Heart right ventricle (tissue), 16 donors: ENCODE measurements at regions not wholly inside any gene's neighbourhood (a gene's known extent, or its start where the extent isn't known, plus 50 kb on each side); places are given as distances from the start of the nearest gene placed in this dataset.

ENCODE experiments used
- ATAC-seq, 8 donors: fragments of 200-7000 bp; cut with Tn5 transposase; one replicate each; pipeline ENCODE4 v1.9.1; 2020; ENCODE audit warnings: mild to moderate bottlenecking in 8 of 8, moderate library complexity in 8 of 8, moderate number of reproducible peaks in 1 of 8
- DNase-seq, 2 donors: peaks; one replicate each; pipeline ENCODE4 v3.0.0-alpha.2; 2020
- H3K27ac ChIP-seq, 10 donors: fragments of 200-600 bp; sonication (generic) in 2 of 10; one replicate each; pipeline versions ENCODE4 v1.5.0 to v1.8.0; 2020 to 2022; ENCODE audit warnings: mild to moderate bottlenecking in 3 of 10
- H3K27me3 ChIP-seq, 7 donors: fragments of 200-600 bp; one replicate each; pipeline ENCODE4 v1.8.0; 2021 to 2022; ENCODE audit warnings: mild to moderate bottlenecking in 2 of 7
- H3K36me3 ChIP-seq, 9 donors: fragments of 200-600 bp; sonication (generic) in 1 of 9; one replicate each; pipeline versions ENCODE4 v1.5.0 to v1.8.0; 2020 to 2022; ENCODE audit warnings: mild to moderate bottlenecking in 2 of 9
- H3K4me1 ChIP-seq, 9 donors: fragments of 200-600 bp; sonication (generic) in 1 of 9; one replicate each; pipeline versions ENCODE4 v1.5.0 to v1.8.0; 2020 to 2022; ENCODE audit warnings: mild to moderate bottlenecking in 4 of 9
- H3K4me3 ChIP-seq, 10 donors: fragments of 200-600 bp; sonication (generic) in 2 of 10; one replicate each; pipeline versions ENCODE4 v1.5.0 to v1.8.0; 2020 to 2022; ENCODE audit warnings: mild to moderate bottlenecking in 7 of 10, moderate library complexity in 2 of 10
- H3K9me3 ChIP-seq, 11 donors: fragments of 200-600 bp in 10 of 11; sonication (generic) in 2 of 11; one replicate each; pipeline versions ENCODE4 v1.5.0 to v1.8.0; 2013 to 2022; ENCODE audit warnings: mild to moderate bottlenecking in 2 of 11, control low read depth in 1 of 11, moderate library complexity in 1 of 11
- WGBS, 2 donors: extraction: QIAGEN DNeasy Blood & Tissue Kit; methylation state at CpG; one replicate each; pipeline ENCODE4 v1.1.7; 2013; ENCODE audit warnings: inconsistent platforms in 1 of 2; 5-methylcytosine and 5-hydroxymethylcytosine counted together
- intact Hi-C, 10 donors: fragments of 100-400 bp; cut with DNase I; formaldehyde crosslinking; loops; one replicate each; pipeline versions ENCODE4 v1.11.1 to v1.14.2; 2022
- TF ChIP-seq, protein P1 (sequence below), 9 donors: fragments of 200-600 bp; sonication (generic) in 2 of 9; IDR thresholded peaks; one replicate each; pipeline versions ENCODE4 v1.5.0 to v1.8.0; 2021 to 2022; ENCODE audit warnings: antibody characterized with exemption in 9 of 9, mild to moderate bottlenecking in 5 of 9, moderate library complexity in 1 of 9
- donor health status: Arrhythmogenic right ventricular cardiomyopathy.
- donor health status: ischemic (EF 13 %, LVEDD 7.1; RV severe dilation, severe dysfunction).
- donor health status: healthy with polysubstance abuse.
- donor health status: DM: no; HTN: yes; CAD: no.
- donor health status: DM: no; HTN: no; CAD: no.
- donor health status: ischemic (EF 25% LVEDD 6.9; RV normal size, moderate dysfunction).
- donor health status: ischemic (EF 25% LVEDD 5.7; RV mildly dilated, moderate dysfunction).
- donor health status: healthy.
- donor health status: DM: yes; HTN: yes; CAD: no.
- donor health status: Ischemic cardiomyopathy.
- donor health status: ischemic (EF 35%, LVEDD 5.7; RV mildly dilated, moderate dysfunction).
- donor health status: nonischemic (EF 11% LVEDD 7.7; RV severe dilation, severe dysfunction).
- donor health status: DM: yes; HTN: yes; CAD: no.
- donor health status: PGD.
- donor health status: ischemic (EF 29% LVEDD 5.4; RV normal size, mild dysfunction).
- donor health status: nonischemic (EF 23%, LVEDD 6.1; RV moderate dilation, normal function).

DNA sequence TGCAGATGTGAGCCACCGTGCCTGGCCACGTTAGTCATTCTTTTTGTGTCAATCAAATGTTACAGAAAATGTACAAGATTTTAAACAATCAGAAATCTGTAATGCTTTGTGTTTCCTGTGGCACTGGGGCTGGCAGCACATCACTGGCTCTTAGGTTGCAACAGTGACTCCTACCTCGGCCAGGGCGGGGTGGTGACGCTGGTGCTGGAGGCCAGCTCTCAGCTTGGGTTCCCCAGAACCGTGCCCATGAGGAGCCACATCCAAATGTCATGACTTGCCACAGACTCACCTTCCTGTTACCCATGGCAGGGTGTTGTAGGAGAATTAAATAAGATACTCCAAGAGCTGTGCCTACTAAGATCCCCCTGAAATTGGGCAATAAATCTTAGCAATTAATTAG, 161.7 kb downstream of the TEX29 start:
- ATAC-seq: no peak
- TF ChIP-seq, protein P1, sequence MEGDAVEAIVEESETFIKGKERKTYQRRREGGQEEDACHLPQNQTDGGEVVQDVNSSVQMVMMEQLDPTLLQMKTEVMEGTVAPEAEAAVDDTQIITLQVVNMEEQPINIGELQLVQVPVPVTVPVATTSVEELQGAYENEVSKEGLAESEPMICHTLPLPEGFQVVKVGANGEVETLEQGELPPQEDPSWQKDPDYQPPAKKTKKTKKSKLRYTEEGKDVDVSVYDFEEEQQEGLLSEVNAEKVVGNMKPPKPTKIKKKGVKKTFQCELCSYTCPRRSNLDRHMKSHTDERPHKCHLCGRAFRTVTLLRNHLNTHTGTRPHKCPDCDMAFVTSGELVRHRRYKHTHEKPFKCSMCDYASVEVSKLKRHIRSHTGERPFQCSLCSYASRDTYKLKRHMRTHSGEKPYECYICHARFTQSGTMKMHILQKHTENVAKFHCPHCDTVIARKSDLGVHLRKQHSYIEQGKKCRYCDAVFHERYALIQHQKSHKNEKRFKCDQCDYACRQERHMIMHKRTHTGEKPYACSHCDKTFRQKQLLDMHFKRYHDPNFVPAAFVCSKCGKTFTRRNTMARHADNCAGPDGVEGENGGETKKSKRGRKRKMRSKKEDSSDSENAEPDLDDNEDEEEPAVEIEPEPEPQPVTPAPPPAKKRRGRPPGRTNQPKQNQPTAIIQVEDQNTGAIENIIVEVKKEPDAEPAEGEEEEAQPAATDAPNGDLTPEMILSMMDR (IDR thresholded peaks at IDR 0.05): no peak
- no peak overlapping the region for H3K4me3 ChIP-seq

DNA sequence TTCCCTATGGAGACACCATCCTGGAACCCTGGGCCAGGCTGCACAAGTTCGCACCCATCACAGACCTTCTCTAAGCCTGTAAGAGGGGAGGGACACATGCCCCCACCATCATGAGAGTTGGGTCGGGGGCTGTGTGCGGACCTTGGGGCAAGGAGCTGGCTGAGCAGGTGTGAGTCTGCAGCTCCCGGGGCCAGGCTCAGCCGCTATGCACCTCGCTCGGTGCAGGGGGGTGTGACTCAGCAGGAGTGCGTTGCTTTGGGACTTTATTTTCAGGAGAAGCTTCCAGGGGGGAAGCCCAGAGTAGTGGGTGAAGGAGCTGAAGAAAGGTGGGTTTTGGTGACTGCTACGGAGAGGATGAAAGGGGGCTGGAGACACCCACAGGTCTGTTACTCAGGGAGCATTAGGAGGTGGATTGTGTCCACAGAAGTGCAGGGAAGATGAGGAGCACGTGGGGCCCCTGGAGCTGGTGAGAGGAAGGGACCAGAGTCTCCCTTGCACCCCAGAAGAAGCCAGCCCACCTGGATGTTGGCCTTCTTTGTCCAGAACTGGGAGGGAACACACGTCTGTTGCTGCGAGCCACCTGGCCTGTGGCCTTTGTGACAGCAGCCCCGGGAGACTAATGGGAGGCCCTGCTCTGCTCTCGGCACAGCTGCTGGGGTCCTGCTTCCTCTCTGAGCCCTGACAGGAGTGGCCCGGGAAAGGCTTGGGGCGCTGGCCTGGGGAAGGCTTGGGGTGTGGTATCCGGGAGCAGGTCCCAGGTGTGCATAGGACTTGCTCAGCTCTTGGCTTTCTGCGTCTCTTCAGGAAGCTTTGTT, 162.6 kb downstream of the TEX29 start:
- 76 to 83% methylated on average over 18 of the region's 18 CpGs for WGBS, 2 donors
- Histone ChIP-seq H3K4me3 (no peak overlapping the region), H3K4me1 (no peaks in the 10 kb centered on the region), H3K27me3 (peaks cover 0 to 34% (median 3%) of the 10 kb centered on the region in 7 donors), H3K27ac (no peak overlapping the region), H3K9me3 (peaks cover 0 to 25% (median 17%) of the 10 kb centered on the region in 11 donors), H3K36me3 (no peaks in the 10 kb centered on the region)
- intact Hi-C loops: no loop called here
- TF ChIP-seq, protein P1 (IDR thresholded peaks at IDR 0.05): no peak
- no peak for DNase-seq
- no peak for ATAC-seq

More for the DNA sequence above, 161.7 kb downstream of the TEX29 start:
- Histone ChIP-seq H3K36me3 (no peaks in the 10 kb centered on the region), H3K27ac (no peak overlapping the region), H3K4me1 (no peaks in the 10 kb centered on the region), H3K27me3 (peaks cover 0 to 34% (median 3%) of the 10 kb centered on the region in 7 donors), H3K9me3 (peaks cover 0 to 16% (median 9%) of the 10 kb centered on the region in 11 donors)
- DNase-seq: no peak
- 80 to 82% methylated on average over 6 of the region's 6 CpGs for WGBS, 2 donors
- intact Hi-C loops: no loop called here

DNA sequence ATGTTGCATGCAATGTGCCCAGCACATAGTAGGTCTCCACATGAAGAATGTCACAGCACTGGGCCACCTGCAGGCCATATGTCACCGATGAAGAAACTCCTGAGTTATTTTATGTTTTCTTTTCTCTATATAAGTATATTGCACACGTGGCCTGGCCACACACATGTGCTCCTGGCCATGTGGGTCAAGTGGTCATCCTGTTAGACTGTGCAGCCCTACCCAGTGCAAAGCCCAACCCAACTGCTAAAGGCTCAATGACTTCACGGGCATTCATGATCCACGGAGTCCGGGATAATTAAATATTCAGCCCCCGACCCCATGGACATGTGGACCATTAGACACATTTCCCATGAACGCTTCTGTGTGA, 163.2 kb downstream of the TEX29 start:
- ATAC-seq (no peak), DNase-seq (no peak)
- no peak overlapping the region for H3K4me3 ChIP-seq
- H3K36me3 ChIP-seq: no peaks in the 10 kb centered on the region
- intact Hi-C loops: no loop called here
- H3K4me1 ChIP-seq: no peaks in the 10 kb centered on the region
- peaks cover 0 to 30% (median 17%) of the 10 kb centered on the region in 11 donors for H3K9me3 ChIP-seq
- TF ChIP-seq, protein P1 (IDR thresholded peaks at IDR 0.05): no peak
- WGBS, 2 donors: 88 to 89% methylated on average over 7 of the region's 7 CpGs
- peaks cover 0 to 34% (median 3%) of the 10 kb centered on the region in 7 donors for H3K27me3 ChIP-seq
- no peak overlapping the region for H3K27ac ChIP-seq

DNA sequence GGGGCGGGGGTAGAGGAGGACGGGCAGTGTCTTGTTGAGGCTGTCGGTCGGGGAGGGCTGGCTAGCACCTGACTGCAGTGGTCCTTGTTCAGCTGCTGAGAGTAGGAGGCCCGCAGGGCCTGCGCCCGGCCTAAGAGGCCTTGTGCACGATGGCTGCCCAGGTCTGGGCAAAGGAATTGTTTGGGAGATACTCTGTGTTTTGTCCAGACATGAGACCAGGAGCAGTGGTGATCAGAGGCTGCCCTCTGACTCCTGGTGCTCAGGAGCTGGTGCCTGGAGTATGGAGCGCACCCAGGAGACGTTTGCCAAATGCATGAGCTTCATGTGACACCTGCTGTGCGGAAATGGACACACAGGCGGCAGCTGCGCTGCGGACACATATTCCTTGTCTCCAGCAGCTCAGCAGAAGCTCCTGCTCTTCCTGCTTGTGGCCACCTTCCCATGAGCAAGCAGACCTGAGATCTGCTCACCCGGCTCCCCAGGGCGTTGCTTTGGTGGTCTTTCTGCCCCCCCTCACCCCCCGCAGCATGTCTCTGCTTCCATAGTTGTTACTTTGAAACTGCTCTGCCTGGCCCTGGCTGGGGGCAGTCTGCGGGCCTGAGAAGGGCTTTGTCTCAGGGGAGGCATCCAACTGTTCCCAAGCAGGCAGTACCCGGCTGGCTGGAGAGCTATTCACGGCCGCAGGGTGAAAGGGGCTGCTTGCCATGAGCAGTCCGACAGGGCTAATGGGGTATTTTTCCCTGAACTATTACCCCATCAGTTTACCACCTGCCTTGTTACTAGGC, 163.9 kb downstream of the TEX29 start:
- no peak overlapping the region for H3K4me3 ChIP-seq
- DNase-seq: no peak
- intact Hi-C loops: no loop called here
- peaks cover 0 to 32% (median 4%) of the 10 kb centered on the region in 7 donors for H3K27me3 ChIP-seq
- H3K4me1 ChIP-seq: no peaks in the 10 kb centered on the region
- WGBS, 2 donors: 80 to 83% methylated on average over 22 of the region's 22 CpGs
- TF ChIP-seq, protein P1 (IDR thresholded peaks at IDR 0.05): no peak
- ATAC-seq: no peak
- H3K27ac ChIP-seq: no peak overlapping the region
- H3K36me3 ChIP-seq: no peaks in the 10 kb centered on the region
- peaks cover 0 to 30% (median 17%) of the 10 kb centered on the region in 11 donors for H3K9me3 ChIP-seq
